Endothelial cell of umbilical vein (primary cell): ENCODE measurements at regions not wholly inside any gene's neighbourhood (a gene's known extent, or its start where the extent isn't known, plus 50 kb on each side); places are given as distances from the start of the nearest gene placed in this dataset.

Experiments used
- BruUV-seq: library from RNA; stranded (reverse); fragments of 400-500 nt; replicated peaks from 2 replicates; lab custom pipeline; 2021; lab: Mats Ljungman, UMichigan
- CTCF ChIA-PET: fragments of 300-600, 350-600 bp; sonication (Branson Sonifier 250); formaldehyde crosslinking; loops from one replicate; lab custom pipeline; 2021; ENCODE audit warnings: antibody characterized with exemption, inconsistent platforms; lab: Charles Lee
- POLR2A ChIA-PET: fragments of 300-600, 350-600 bp; sonication (Branson Sonifier 250); formaldehyde crosslinking; loops from one replicate; lab custom pipeline; 2021; ENCODE audit warnings: antibody characterized with exemption, inconsistent platforms; lab: Charles Lee
- DNase-seq: peaks from one replicate; pipeline ENCODE4 v3.0.0-alpha.2; 2011; ENCODE audit warnings: low read depth, low spot score
- FAIRE-seq: peaks from 2 replicates; lab custom pipeline; 2011; peaks lifted over from hg19 to GRCh38; lab: Jason Lieb, UNC
- H2AFZ ChIP-seq: 2 replicates; pipeline ENCODE4 v1.6.0; 2012; ENCODE audit warnings: low read depth, low read length, control low read depth, inconsistent platforms
- H3K27ac ChIP-seq: 2 replicates; pipeline ENCODE4 v1.5.1; 2011; ENCODE audit warnings: low read depth, mild to moderate bottlenecking, control low read depth, low read length, moderate library complexity; ENCODE audit not compliant: insufficient read depth
- H3K27me3 ChIP-seq, 2 experiments: 2 replicates each; pipeline versions ENCODE4 v1.6.0 to v1.6.1; 2011; ENCODE audit warnings: low read length in 2 of 2, mixed read lengths in 1 of 2; ENCODE audit not compliant: control insufficient read depth in 2 of 2, insufficient read depth in 2 of 2
- H3K36me3 ChIP-seq, 2 experiments: 2 replicates in 1 of 2; 3 replicates in 1 of 2; pipeline ENCODE4 v1.5.1; 2011; ENCODE audit warnings: low read length in 2 of 2, mild to moderate bottlenecking in 1 of 2, moderate library complexity in 1 of 2; ENCODE audit not compliant: control insufficient read depth in 2 of 2, insufficient read depth in 2 of 2; ENCODE audit errors: extremely low read depth in 1 of 2
- H3K4me1 ChIP-seq: 3 replicates; pipeline ENCODE4 v1.5.1; 2011; ENCODE audit warnings: mild to moderate bottlenecking, low read length; ENCODE audit not compliant: control insufficient read depth, insufficient read depth; ENCODE audit errors: extremely low read depth
- H3K4me2 ChIP-seq: 2 replicates; pipeline ENCODE4 v1.6.1; 2011; ENCODE audit warnings: low read length, control low read depth, mixed read lengths; ENCODE audit not compliant: insufficient read depth
- H3K4me3 ChIP-seq, 3 experiments: fragments of 200-600 bp in 1 of 3; sonication (generic), shearing (Covaris generic) in 1 of 3; replicated peaks in 1 of 3; 2 replicates each; pipeline ENCODE4 v1.5.1; 2011 to 2016; ENCODE audit warnings: control low read depth in 3 of 3, low read length in 3 of 3, mild to moderate bottlenecking in 2 of 3, inconsistent platforms in 1 of 3, low read depth in 1 of 3, moderate library complexity in 1 of 3; ENCODE audit not compliant: insufficient read depth in 1 of 3
- H3K79me2 ChIP-seq: 2 replicates; pipeline ENCODE4 v1.6.0; 2012; ENCODE audit warnings: low read length, inconsistent platforms; ENCODE audit not compliant: control insufficient read depth, insufficient read depth
- H3K9ac ChIP-seq: replicated peaks from 2 replicates; pipeline ENCODE3; 2011; ENCODE audit warnings: low read length, control low read depth; ENCODE audit not compliant: insufficient read depth; ENCODE audit errors: extremely low read depth
- H3K9me1 ChIP-seq: replicated peaks from 3 replicates; pipeline ENCODE4 v1.6.0; 2011; ENCODE audit warnings: mild to moderate bottlenecking, low read length; ENCODE audit not compliant: control insufficient read depth, insufficient read depth; ENCODE audit errors: extremely low read depth
- H3K9me3 ChIP-seq: replicated peaks from 2 replicates; pipeline ENCODE4 v1.5.1; 2012; ENCODE audit warnings: low read length, inconsistent platforms; ENCODE audit not compliant: control insufficient read depth, insufficient read depth
- H4K20me1 ChIP-seq: replicated peaks from 2 replicates; pipeline ENCODE3; 2011; ENCODE audit warnings: mild to moderate bottlenecking, low read length; ENCODE audit not compliant: control insufficient read depth, insufficient read depth; ENCODE audit errors: extremely low read depth
- EZH2 ChIP-seq: IDR thresholded peaks from 2 replicates; pipeline ENCODE4 v1.6.1; 2012; ENCODE audit warnings: borderline replicate concordance, low read depth, mild to moderate bottlenecking, moderate library complexity, low read length, inconsistent platforms; ENCODE audit not compliant: severe bottlenecking
- FOS ChIP-seq: IDR thresholded peaks from 2 replicates; pipeline ENCODE4 v1.6.1; 2011; ENCODE audit warnings: mild to moderate bottlenecking, low read length, moderate library complexity, borderline replicate concordance; ENCODE audit not compliant: insufficient read depth
- GATA2 ChIP-seq: IDR thresholded peaks from 2 replicates; pipeline ENCODE4 v1.7.0; 2011; ENCODE audit warnings: low read depth, mild to moderate bottlenecking, moderate library complexity, mixed read lengths, low read length; ENCODE audit not compliant: insufficient read length, insufficient read depth
- JUN ChIP-seq: IDR thresholded peaks from 2 replicates; pipeline ENCODE4 v1.6.1; 2011; ENCODE audit warnings: borderline replicate concordance, low read depth; ENCODE audit not compliant: insufficient read length, insufficient read depth
- MYC ChIP-seq: IDR thresholded peaks from one replicate; pipeline ENCODE4 v1.6.1; 2011; ENCODE audit warnings: mild to moderate bottlenecking, low read depth, low read length
- POLR2A ChIP-seq: IDR thresholded peaks from 2 replicates; pipeline ENCODE4 v1.6.1; 2012; ENCODE audit warnings: low read depth, mild to moderate bottlenecking, control low read depth, low read length
- POLR2AphosphoS5 ChIP-seq: IDR thresholded peaks from 2 replicates; pipeline ENCODE4 v1.6.1; 2012; ENCODE audit warnings: low read depth, mild to moderate bottlenecking, control low read depth, low read length, moderate library complexity; ENCODE audit not compliant: insufficient read depth
- dilution Hi-C: fragments of 300-500 bp; cut with MboI; formaldehyde crosslinking; loops from one replicate; pipeline ENCODE4 v1.15.0; 2019; ENCODE audit warnings: low sequenced_read_pairs; ENCODE audit not compliant: extremely low pct_ligation_motif_present
- intact Hi-C: fragments of 100-400 bp; cut with micrococcal nuclease; formaldehyde crosslinking; loops from one replicate; pipeline ENCODE4 v1.10.0; 2022
- TF ChIP-seq, protein P1 (sequence below), 2 donors: IDR thresholded peaks; 1 replicate in 1 of 2; 2 replicates in 1 of 2; pipeline ENCODE4 v1.5.1; 2011; ENCODE audit warnings: low read length in 2 of 2, mild to moderate bottlenecking in 2 of 2, moderate library complexity in 2 of 2, control low read depth in 1 of 2, inconsistent platforms in 1 of 2, low read depth in 1 of 2; ENCODE audit not compliant: insufficient read depth in 1 of 2; ENCODE audit errors: extremely low read depth in 1 of 2
- TF ChIP-seq, protein P2 (sequence below): IDR thresholded peaks from 2 replicates; pipeline ENCODE4 v1.6.1; 2011; ENCODE audit not compliant: insufficient read depth, insufficient read length

DNA sequence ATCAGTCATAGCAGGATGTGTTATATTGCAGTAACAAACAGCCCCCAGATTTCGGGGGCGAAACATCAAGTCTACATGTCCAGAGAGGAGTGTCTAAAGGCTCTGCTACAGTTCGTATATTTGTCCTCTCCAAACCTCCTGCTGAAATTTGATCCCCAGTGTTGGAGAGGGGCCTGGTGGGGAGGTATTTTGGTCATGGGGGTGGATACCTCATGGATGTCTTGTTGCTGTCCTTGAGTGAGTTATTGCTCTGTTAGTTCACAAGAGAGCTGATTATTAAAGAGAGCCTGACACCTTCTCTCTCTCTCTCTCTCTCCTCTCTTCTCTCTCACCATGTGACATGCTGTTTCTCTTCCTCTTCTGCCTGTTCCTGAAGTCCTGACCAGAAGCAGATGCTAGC is 343.7 kb downstream of the TCERG1L start:
- DNase-seq: no peak
- H3K4me2 ChIP-seq: no peak overlapping the region
- H3K27me3 ChIP-seq: no peaks in the 10 kb centered on the region
- H3K4me3 ChIP-seq: no peak overlapping the region
- peaks cover 7% of the 10 kb centered on the region for H3K9me3 ChIP-seq
- TF ChIP-seq, protein P1, sequence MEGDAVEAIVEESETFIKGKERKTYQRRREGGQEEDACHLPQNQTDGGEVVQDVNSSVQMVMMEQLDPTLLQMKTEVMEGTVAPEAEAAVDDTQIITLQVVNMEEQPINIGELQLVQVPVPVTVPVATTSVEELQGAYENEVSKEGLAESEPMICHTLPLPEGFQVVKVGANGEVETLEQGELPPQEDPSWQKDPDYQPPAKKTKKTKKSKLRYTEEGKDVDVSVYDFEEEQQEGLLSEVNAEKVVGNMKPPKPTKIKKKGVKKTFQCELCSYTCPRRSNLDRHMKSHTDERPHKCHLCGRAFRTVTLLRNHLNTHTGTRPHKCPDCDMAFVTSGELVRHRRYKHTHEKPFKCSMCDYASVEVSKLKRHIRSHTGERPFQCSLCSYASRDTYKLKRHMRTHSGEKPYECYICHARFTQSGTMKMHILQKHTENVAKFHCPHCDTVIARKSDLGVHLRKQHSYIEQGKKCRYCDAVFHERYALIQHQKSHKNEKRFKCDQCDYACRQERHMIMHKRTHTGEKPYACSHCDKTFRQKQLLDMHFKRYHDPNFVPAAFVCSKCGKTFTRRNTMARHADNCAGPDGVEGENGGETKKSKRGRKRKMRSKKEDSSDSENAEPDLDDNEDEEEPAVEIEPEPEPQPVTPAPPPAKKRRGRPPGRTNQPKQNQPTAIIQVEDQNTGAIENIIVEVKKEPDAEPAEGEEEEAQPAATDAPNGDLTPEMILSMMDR (IDR thresholded peaks at IDR 0.05; ENCODE audit: extremely low read depth in 1 of 2, insufficient read depth in 1 of 2, low read depth in 1 of 2, low read length in 2 of 2): no peak
- TF ChIP-seq POLR2A (no peak), GATA2 (no peak), POLR2AphosphoS5 (no peak), EZH2 (no peak), FOS (no peak), MYC (no peak), JUN (no peak)
- TF ChIP-seq, protein P2, sequence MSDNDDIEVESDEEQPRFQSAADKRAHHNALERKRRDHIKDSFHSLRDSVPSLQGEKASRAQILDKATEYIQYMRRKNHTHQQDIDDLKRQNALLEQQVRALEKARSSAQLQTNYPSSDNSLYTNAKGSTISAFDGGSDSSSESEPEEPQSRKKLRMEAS: no peak
- H3K9ac ChIP-seq: no peak overlapping the region
- H3K27ac ChIP-seq: no peak overlapping the region
- H3K79me2 ChIP-seq: no peaks in the 10 kb centered on the region
- intact Hi-C loops: no loop called here
- no peaks in the 10 kb centered on the region for H3K9me1 ChIP-seq
- H4K20me1 ChIP-seq: no peaks in the 10 kb centered on the region
- H3K4me1 ChIP-seq: no peaks in the 10 kb centered on the region
- no peak for FAIRE-seq
- CTCF ChIA-PET: no interaction called here
- POLR2A ChIA-PET: no interaction called here
- BruUV-seq: no TSS peak
- no peak overlapping the region for H2AFZ ChIP-seq
- no peaks in the 10 kb centered on the region for H3K36me3 ChIP-seq
- dilution Hi-C loops: no loop called here
